ENCODE measurements at regions not wholly inside any gene's neighbourhood (a gene's known extent, or its start where the extent isn't known, plus 50 kb on each side); places are given as distances from the start of the nearest gene placed in this dataset.

- no peaks in the 10 kb centered on the region for H3K36me3 ChIP-seq (ENCODE audit: control insufficient read depth in 2 of 2, insufficient read depth in 2 of 2, low read length in 1 of 2)
- peak overlapping the region; percentile 37 for H2AFZ ChIP-seq (ENCODE audit: control insufficient read depth, low read depth, low read length)
- H3K4me1 ChIP-seq (ENCODE audit: control insufficient read depth, insufficient read depth, low read length) = peaks cover 40% of the 10 kb centered on the region
- DNase-seq (ENCODE audit: low read depth, low spot score) (no peak), ATAC-seq (no peak), FAIRE-seq (no peak)
- POLR2A ChIA-PET = no interaction called here
- H3K4me3 ChIP-seq = no peak overlapping the region
- no peaks in the 10 kb centered on the region for H3K79me2 ChIP-seq (ENCODE audit: control insufficient read depth, insufficient read depth, low read length)
- H3K27ac ChIP-seq (ENCODE audit: control insufficient read depth, insufficient read depth) = no peak overlapping the region
- H3K9me3 ChIP-seq (replicated peaks; ENCODE audit: control insufficient read depth, insufficient read depth, low read length) = peaks cover 3% of the 10 kb centered on the region
- no TSS peak for BruUV-seq (replicated peaks)
- RAD21 ChIA-PET (ENCODE audit: unreplicated experiment) = interaction anchor here (1.2 to 2.7 kb wide), 4 partner anchors 11 to 307 kb away, joined by 3 to 9 read pairs (median 4); no protein-coding TSS in a partner anchor
- H3K9ac ChIP-seq (ENCODE audit: control insufficient read depth, insufficient read depth, low read length) = no peak overlapping the region
- 99% methylated on average over 5 of the region's 5 CpGs for WGBS (ENCODE audit: insufficient coverage, insufficient replicate concordance, low lambda C conversion rate, missing lambda C conversion rate)
- intact Hi-C loops (cut with micrococcal nuclease; ENCODE audit: unreplicated experiment) = loop anchor here (5.0 to 10.0 kb wide), 3 partner anchors 267 to 367 kb away; no protein-coding TSS in a partner anchor
- no peaks in the 10 kb centered on the region for H3K27me3 ChIP-seq (replicated peaks in 1 of 2; ENCODE audit: control insufficient read depth in 2 of 2, insufficient read depth in 2 of 2, low read length in 1 of 2)
- CTCF ChIA-PET = interaction anchor here (1.0 to 2.2 kb wide), 2 partner anchors 68 to 74 kb away, joined by 4 to 6 read pairs; no protein-coding TSS in a partner anchor
- TF ChIP-seq TARDBP (IDR thresholded peaks at IDR 0.05; ENCODE audit: borderline replicate concordance) (no peak), YY1 (IDR thresholded peaks at IDR 0.05; ENCODE audit: low read depth, low read length) (no peak), STAT3 (IDR thresholded peaks at IDR 0.05; ENCODE audit: low read depth, low read length) (no peak), TAF1 (IDR thresholded peaks at IDR 0.05; ENCODE audit: borderline replicate concordance, low read depth, low read length) (no peak), NFIC (IDR thresholded peaks at IDR 0.05; ENCODE audit: low read depth, low read length) (no peak), SKIL (IDR thresholded peaks at IDR 0.05; ENCODE audit: low read depth, poor library complexity, severe bottlenecking) (no peak), SIN3A (IDR thresholded peaks at IDR 0.05; ENCODE audit: low read depth, low read length) (no peak), NRF1 (conservative IDR thresholded peaks at IDR 0.05; ENCODE audit: low read depth, low read length) (no peak), CREM (IDR thresholded peaks at IDR 0.05; ENCODE audit: low read depth) (no peak), GATAD2B (conservative IDR thresholded peaks at IDR 0.05; ENCODE audit: low read depth) (no peak), PBX3 (IDR thresholded peaks at IDR 0.05; ENCODE audit: insufficient replicate concordance, low read depth, low read length) (no peak)
- in situ Hi-C loops (cut with MboI) = no loop called here
- SMC1A ChIA-PET (ENCODE audit: uncharacterized antibody, unreplicated experiment) = interaction anchor here (0.9 to 1.3 kb wide), 4 partner anchors 8 to 101 kb away, joined by 3 to 5 read pairs (median 4); no protein-coding TSS in a partner anchor
- H3K4me2 ChIP-seq (ENCODE audit: control insufficient read depth, insufficient read depth) = peak overlapping the region; percentile 50
- no peaks in the 10 kb centered on the region for H4K20me1 ChIP-seq (ENCODE audit: control insufficient read depth, insufficient read depth)
Observed at GRCh38 chr13:32837307-32837972, 178.8 kb upstream of the KL start.
